HEK293 (cell line): ENCODE measurements at regions not wholly inside any gene's neighbourhood (a gene's known extent, or its start where the extent isn't known, plus 50 kb on each side); places are given as distances from the start of the nearest gene placed in this dataset.

Experiments used
- CTCF ChIA-PET: fragments of 350-600 bp; formaldehyde crosslinking; extraction: SDS; loops from one replicate; lab custom pipeline; 2021; ENCODE audit warnings: antibody characterized with exemption; lab: Yijun Ruan, JAX
- POLR2A ChIA-PET: fragments of 300-600 bp; formaldehyde crosslinking; extraction: SDS; loops from one replicate; lab custom pipeline; 2020; ENCODE audit warnings: antibody characterized with exemption, inconsistent platforms; lab: Yijun Ruan, JAX
- H3K27ac ChIP-seq: fragments of 200-500 bp; sonication (Bioruptor generic); 2 replicates; pipeline ENCODE4 v1.5.1; 2014; ENCODE audit warnings: low read depth, low read length, control low read depth, inconsistent platforms; ENCODE audit errors: extremely low read depth
- H3K36me3 ChIP-seq, 2 experiments: fragments of 200-500 bp in 1 of 2; sonication (Bioruptor generic) in 1 of 2; 1 replicate in 1 of 2; 2 replicates in 1 of 2; pipeline ENCODE4 v1.5.1; 2014 to 2017; ENCODE audit warnings: inconsistent platforms in 2 of 2, low read length in 2 of 2; ENCODE audit not compliant: control insufficient read depth in 2 of 2, insufficient read depth in 1 of 2
- H3K4me1 ChIP-seq: fragments of 200-500 bp; sonication (Bioruptor generic); 2 replicates; pipeline ENCODE4 v1.5.1; 2014; ENCODE audit warnings: mild to moderate bottlenecking, low read length, inconsistent platforms; ENCODE audit not compliant: control insufficient read depth, insufficient read depth
- H3K4me3 ChIP-seq: 2 replicates; pipeline ENCODE4 v1.5.1; 2011; ENCODE audit warnings: low read depth, mild to moderate bottlenecking, control low read depth, low read length, moderate library complexity
- H3K9me3 ChIP-seq: fragments of 200-500 bp; sonication (Bioruptor generic); 2 replicates; pipeline ENCODE4 v1.5.1; 2014; ENCODE audit warnings: low read depth, low read length, inconsistent platforms; ENCODE audit not compliant: control insufficient read depth, insufficient read depth
- BCL11B ChIP-seq: fragments of 450-650 bp; formaldehyde crosslinking; IDR thresholded peaks from 2 replicates; pipeline ENCODE4 v1.5.1; 2016; ENCODE audit warnings: low read depth, missing biosample characterization, missing genetic modification characterization
- KLF10 ChIP-seq: fragments of 450-650 bp; IDR thresholded peaks from 2 replicates; pipeline ENCODE4 v1.5.1; 2018; ENCODE audit warnings: missing biosample characterization, mild to moderate bottlenecking, missing genetic modification characterization
- PATZ1 ChIP-seq: fragments of 450-650 bp; formaldehyde crosslinking; IDR thresholded peaks from 2 replicates; pipeline ENCODE4 v1.5.1; 2016; ENCODE audit warnings: missing biosample characterization, missing genetic modification characterization
- PRDM4 ChIP-seq: fragments of 450-650 bp; formaldehyde crosslinking; IDR thresholded peaks from 2 replicates; pipeline ENCODE4 v1.5.1; 2017; ENCODE audit warnings: missing biosample characterization, missing genetic modification characterization
- SP2 ChIP-seq: fragments of 450-650 bp; formaldehyde crosslinking; IDR thresholded peaks from 2 replicates; pipeline ENCODE4 v1.5.1; 2016; ENCODE audit warnings: missing biosample characterization, missing genetic modification characterization
- ZBTB17 ChIP-seq: fragments of 450-650 bp; formaldehyde crosslinking; IDR thresholded peaks from 2 replicates; pipeline ENCODE4 v1.5.1; 2016; ENCODE audit warnings: missing biosample characterization, missing genetic modification characterization
- ZIC2 ChIP-seq: fragments of 450-650 bp; formaldehyde crosslinking; IDR thresholded peaks from 2 replicates; pipeline ENCODE4 v1.5.1; 2016; ENCODE audit warnings: missing biosample characterization, missing genetic modification characterization
- ZNF114 ChIP-seq: fragments of 450-650 bp; formaldehyde crosslinking; IDR thresholded peaks from 2 replicates; pipeline ENCODE4 v1.5.0; 2017; ENCODE audit warnings: missing biosample characterization, missing genetic modification characterization
- ZNF133 ChIP-seq: fragments of 450-650 bp; formaldehyde crosslinking; IDR thresholded peaks from 2 replicates; pipeline ENCODE4 v1.5.1; 2016; ENCODE audit warnings: missing biosample characterization, missing genetic modification characterization
- ZNF184 ChIP-seq: fragments of 450-650 bp; IDR thresholded peaks from 2 replicates; pipeline ENCODE4 v1.5.1; 2018; ENCODE audit warnings: missing biosample characterization, mild to moderate bottlenecking, missing genetic modification characterization
- ZNF221 ChIP-seq: fragments of 450-650 bp; formaldehyde crosslinking; IDR thresholded peaks from 2 replicates; pipeline ENCODE4 v1.5.1; 2017; ENCODE audit warnings: missing biosample characterization, missing genetic modification characterization, borderline replicate concordance
- ZNF223 ChIP-seq: fragments of 450-650 bp; formaldehyde crosslinking; IDR thresholded peaks from 2 replicates; pipeline ENCODE4 v1.5.1; 2016; ENCODE audit warnings: missing biosample characterization, missing genetic modification characterization
- ZNF23 ChIP-seq: fragments of 450-650 bp; formaldehyde crosslinking; IDR thresholded peaks from 2 replicates; pipeline ENCODE4 v1.5.1; 2016; ENCODE audit warnings: missing biosample characterization, missing genetic modification characterization, borderline replicate concordance
- ZNF248 ChIP-seq: fragments of 450-650 bp; formaldehyde crosslinking; IDR thresholded peaks from 2 replicates; pipeline ENCODE4 v1.5.1; 2017; ENCODE audit warnings: missing biosample characterization, missing genetic modification characterization
- ZNF280C ChIP-seq: fragments of 450-650 bp; formaldehyde crosslinking; IDR thresholded peaks from 2 replicates; pipeline ENCODE4 v1.5.1; 2016; ENCODE audit warnings: missing biosample characterization, missing genetic modification characterization
- ZNF354C ChIP-seq: fragments of 450-650 bp; formaldehyde crosslinking; IDR thresholded peaks from 2 replicates; pipeline ENCODE4 v1.5.1; 2016; ENCODE audit warnings: missing biosample characterization, missing genetic modification characterization, low read depth, borderline replicate concordance
- ZNF398 ChIP-seq: fragments of 450-650 bp; formaldehyde crosslinking; IDR thresholded peaks from 2 replicates; pipeline ENCODE4 v1.5.1; 2017; ENCODE audit warnings: missing biosample characterization, missing genetic modification characterization
- ZNF426 ChIP-seq: fragments of 450-650 bp; formaldehyde crosslinking; IDR thresholded peaks from 2 replicates; pipeline ENCODE4 v1.5.1; 2017; ENCODE audit warnings: missing biosample characterization, missing genetic modification characterization, mild to moderate bottlenecking, inconsistent platforms, moderate library complexity
- ZNF501 ChIP-seq: fragments of 450-650 bp; formaldehyde crosslinking; IDR thresholded peaks from 2 replicates; pipeline ENCODE4 v1.5.1; 2016; ENCODE audit warnings: missing biosample characterization, missing genetic modification characterization
- ZNF548 ChIP-seq: fragments of 450-650 bp; formaldehyde crosslinking; IDR thresholded peaks from 2 replicates; pipeline ENCODE4 v1.5.1; 2016; ENCODE audit warnings: missing biosample characterization, missing genetic modification characterization
- ZNF830 ChIP-seq: fragments of 450-650 bp; IDR thresholded peaks from 2 replicates; pipeline ENCODE4 v1.5.0; 2018; ENCODE audit warnings: missing biosample characterization, missing genetic modification characterization, low read depth, mild to moderate bottlenecking, moderate library complexity
- ZNF843 ChIP-seq: fragments of 450-650 bp; formaldehyde crosslinking; IDR thresholded peaks from 2 replicates; pipeline ENCODE4 v1.5.1; 2016; ENCODE audit warnings: missing biosample characterization, missing genetic modification characterization

- no peak for TF ChIP-seq ZNF221 (tag by site-specific recombination)
- no peak for TF ChIP-seq ZNF548 (tag by site-specific recombination)
- no peak for TF ChIP-seq ZNF133
- no peak for TF ChIP-seq ZNF843 (tag by site-specific recombination)
- no peak for TF ChIP-seq ZNF280C (tag by site-specific recombination)
- TF ChIP-seq PRDM4 (tag by site-specific recombination), result no peak
- TF ChIP-seq ZNF354C (tag by site-specific recombination), result no peak
- no peak for TF ChIP-seq ZNF426 (tag by site-specific recombination)
- no peak for TF ChIP-seq ZBTB17 (tag by site-specific recombination)
Observed at GRCh38 chr21:16563116-16563515, 833.3 kb downstream of the USP25 start (continued).

GRCh38 chr21:16563795-16564194, 834.0 kb downstream of the USP25 start:
- no peaks in the 10 kb centered on the region; a peak in 1 of 3 replicates for H3K36me3 ChIP-seq
- no peaks in the 10 kb centered on the region for H3K9me3 ChIP-seq
- CTCF ChIA-PET, result interaction anchor here (0.6 kb wide), 1 partner anchor 227 kb away, joined by 3 read pairs; no protein-coding TSS in a partner anchor
- TF ChIP-seq PATZ1 (no peak), ZNF23 (tag by site-specific recombination) (no peak), ZNF223 (no peak), ZNF248 (tag by site-specific recombination) (no peak), ZNF501 (tag by site-specific recombination) (no peak), ZNF398 (tag by site-specific recombination) (no peak), BCL11B (tag by site-specific recombination) (no peak), ZIC2 (tag by site-specific recombination) (no peak), ZNF114 (no peak), SP2 (tag by site-specific recombination) (no peak), ZNF830 (tag by site-specific recombination) (no peak), ZNF184 (tag by site-specific recombination) (no peak), KLF10 (tag by site-specific recombination) (no peak)
- no peak overlapping the region for H3K27ac ChIP-seq
- no peak overlapping the region for H3K4me3 ChIP-seq
- H3K4me1 ChIP-seq, result no peaks in the 10 kb centered on the region; the same call in 1 of the 2 replicates
- POLR2A ChIA-PET, result no interaction called here
